Naive thymus-derived CD4-positive, alpha-beta T cell (primary cell): ENCODE measurements at regions not wholly inside any gene's neighbourhood (a gene's known extent, or its start where the extent isn't known, plus 50 kb on each side); places are given as distances from the start of the nearest gene placed in this dataset.

ENCODE experiments used
- ATAC-seq: fragments of 150-1000 bp; cut with Tn5 transposase; 2 replicates; pipeline ENCODE4 v1.10.0; 2021; ENCODE audit warnings: mild to moderate bottlenecking, moderate library complexity
- CTCF ChIA-PET: fragments of 350-600 bp; sonication (Branson Sonifier 250); formaldehyde crosslinking; loops from one replicate; lab custom pipeline; 2021; ENCODE audit warnings: antibody characterized with exemption; lab: Charles Lee
- POLR2A ChIA-PET: fragments of 350-600 bp; sonication (Branson Sonifier 250); formaldehyde crosslinking; loops from one replicate; lab custom pipeline; 2021; ENCODE audit warnings: antibody characterized with exemption, inconsistent platforms; lab: Charles Lee
- DNase-seq, 9 donors: peaks; one replicate each; pipeline versions ENCODE4 v3.0.0 to v3.0.0-alpha.2; 2020 to 2022; ENCODE audit warnings: mixed read lengths in 1 of 9
- H3K27ac ChIP-seq: one replicate; pipeline ENCODE4 v1.7.0; 2013; ENCODE audit warnings: mild to moderate bottlenecking, low read depth, low read length, moderate library complexity
- H3K27me3 ChIP-seq, 2 donors: one replicate each; pipeline ENCODE4 v1.7.0; 2013; ENCODE audit warnings: low read length in 2 of 2, mild to moderate bottlenecking in 2 of 2, moderate library complexity in 2 of 2; ENCODE audit not compliant: control insufficient read depth in 2 of 2, insufficient read depth in 2 of 2
- H3K36me3 ChIP-seq, 3 experiments: 1 replicate in 2 of 3; 2 replicates in 1 of 3; pipeline ENCODE4 v1.7.0; 2013; ENCODE audit warnings: low read length in 3 of 3, mild to moderate bottlenecking in 3 of 3, moderate library complexity in 1 of 3; ENCODE audit not compliant: insufficient read depth in 3 of 3, control insufficient read depth in 2 of 3
- H3K4me1 ChIP-seq, 2 donors: one replicate each; pipeline ENCODE4 v1.7.0; 2013; ENCODE audit warnings: low read length in 2 of 2, mild to moderate bottlenecking in 2 of 2, moderate library complexity in 1 of 2; ENCODE audit not compliant: control insufficient read depth in 2 of 2, insufficient read depth in 2 of 2
- H3K4me3 ChIP-seq: 2 replicates; pipeline ENCODE4 v1.7.0; 2013; ENCODE audit warnings: mild to moderate bottlenecking, low read length
- H3K9me3 ChIP-seq, 3 experiments: 1 replicate in 2 of 3; 2 replicates in 1 of 3; pipeline ENCODE4 v1.7.0; 2013; ENCODE audit warnings: low read length in 3 of 3; ENCODE audit not compliant: control insufficient read depth in 2 of 3
- H3K27ac Mint-ChIP-seq, 9 donors: one replicate each; pipeline ENCODE4 v1.8.0; 2020 to 2022; ENCODE audit warnings: mixed read lengths in 9 of 9, mild to moderate bottlenecking in 8 of 9, moderate library complexity in 5 of 9, inconsistent platforms in 2 of 9
- H3K27me3 Mint-ChIP-seq, 5 donors: one replicate each; pipeline ENCODE4 v1.8.0; 2021 to 2022; ENCODE audit warnings: mixed read lengths in 5 of 5, mild to moderate bottlenecking in 1 of 5
- H3K36me3 Mint-ChIP-seq, 5 donors: one replicate each; pipeline ENCODE4 v1.8.0; 2020 to 2022; ENCODE audit warnings: mixed read lengths in 5 of 5, mild to moderate bottlenecking in 3 of 5, inconsistent platforms in 1 of 5
- H3K4me1 Mint-ChIP-seq, 7 donors: one replicate each; pipeline ENCODE4 v1.8.0; 2020 to 2022; ENCODE audit warnings: mixed read lengths in 7 of 7, mild to moderate bottlenecking in 3 of 7, inconsistent platforms in 1 of 7
- H3K4me3 Mint-ChIP-seq, 10 donors: one replicate each; pipeline ENCODE4 v1.8.0; 2020 to 2022; ENCODE audit warnings: mild to moderate bottlenecking in 10 of 10, mixed read lengths in 10 of 10, moderate library complexity in 6 of 10, inconsistent platforms in 2 of 10
- H3K9me3 Mint-ChIP-seq, 11 donors: one replicate each; pipeline ENCODE4 v1.8.0; 2020 to 2022; ENCODE audit warnings: mixed read lengths in 11 of 11, mild to moderate bottlenecking in 4 of 11, inconsistent platforms in 1 of 11, moderate library complexity in 1 of 11
- intact Hi-C, 2 donors: fragments of 100-400 bp; cut with micrococcal nuclease; formaldehyde crosslinking; loops; one replicate each; pipeline ENCODE4 v1.15.1; 2023

GRCh38 chr6:168223150-168223549 is 96.4 kb downstream of the DACT2 start:
- peaks cover 0 to 31% (median 6%) of the 10 kb centered on the region in 5 donors for H3K27me3 Mint-ChIP-seq
- intact Hi-C loops: no loop called here
- Histone ChIP-seq H3K9me3 (no peaks in the 10 kb centered on the region), H3K4me3 (no peak overlapping the region), H3K27ac (no peak overlapping the region), H3K36me3 (no peaks in the 10 kb centered on the region), H3K4me1 (no peaks in the 10 kb centered on the region), H3K27me3 (no peaks in the 10 kb centered on the region)
- ChIA-PET CTCF (no interaction called here), POLR2A (no interaction called here)
- H3K27ac Mint-ChIP-seq: no peak overlapping the region
- H3K9me3 Mint-ChIP-seq: no peaks in the 10 kb centered on the region
- H3K4me3 Mint-ChIP-seq: no peak overlapping the region
- H3K4me1 Mint-ChIP-seq: peaks cover 0 to 7% (median 0%) of the 10 kb centered on the region in 7 donors
- no peak for DNase-seq
- ATAC-seq: no peak
- H3K36me3 Mint-ChIP-seq: no peaks in the 10 kb centered on the region

GRCh38 chr6:168222115-168223043 is 97.2 kb downstream of the DACT2 start:
- Mint-ChIP-seq H3K27me3 (peaks cover 0 to 36% (median 11%) of the 10 kb centered on the region in 5 donors), H3K4me3 (no peak overlapping the region)

GRCh38 chr6:168221497-168222079 is 98.0 kb downstream of the DACT2 start:
- Histone ChIP-seq H3K36me3 (no peaks in the 10 kb centered on the region), H3K4me1 (no peaks in the 10 kb centered on the region), H3K27me3 (no peaks in the 10 kb centered on the region), H3K27ac (no peak overlapping the region), H3K4me3 (no peak overlapping the region), H3K9me3 (no peaks in the 10 kb centered on the region)
- ATAC-seq: no peak
- Mint-ChIP-seq H3K4me1 (peaks cover 0 to 7% (median 0%) of the 10 kb centered on the region in 7 donors), H3K4me3 (no peak overlapping the region), H3K36me3 (no peaks in the 10 kb centered on the region), H3K27me3 (peaks cover 0 to 40% (median 7%) of the 10 kb centered on the region in 5 donors), H3K27ac (no peak overlapping the region), H3K9me3 (no peaks in the 10 kb centered on the region)
- DNase-seq: no peak
- POLR2A ChIA-PET: no interaction called here
- CTCF ChIA-PET: no interaction called here
- intact Hi-C loops: no loop called here

More at GRCh38 chr6:168222115-168223043, 97.2 kb downstream of the DACT2 start:
- DNase-seq (no peak), ATAC-seq (no peak)
- H3K36me3 ChIP-seq: no peaks in the 10 kb centered on the region
- CTCF ChIA-PET: no interaction called here
- H3K27me3 ChIP-seq: no peaks in the 10 kb centered on the region
- peaks cover 0 to 7% (median 0%) of the 10 kb centered on the region in 7 donors for H3K4me1 Mint-ChIP-seq
- intact Hi-C loops: no loop called here
- H3K4me3 ChIP-seq: no peak overlapping the region
- H3K27ac Mint-ChIP-seq: no peak overlapping the region
- H3K36me3 Mint-ChIP-seq: no peaks in the 10 kb centered on the region
- H3K9me3 ChIP-seq: no peaks in the 10 kb centered on the region
- no peak overlapping the region for H3K27ac ChIP-seq
- H3K9me3 Mint-ChIP-seq: no peaks in the 10 kb centered on the region
- POLR2A ChIA-PET: no interaction called here
- no peaks in the 10 kb centered on the region for H3K4me1 ChIP-seq

- Mint-ChIP-seq H3K27me3 (peaks cover 0 to 35% (median 11%) of the 10 kb centered on the region in 5 donors), H3K4me3 (no peak overlapping the region), H3K36me3 (no peaks in the 10 kb centered on the region), H3K27ac (no peak overlapping the region), H3K4me1 (peaks cover 0 to 7% (median 0%) of the 10 kb centered on the region in 7 donors), H3K9me3 (peaks cover 0 to 3% (median 0%) of the 10 kb centered on the region in 11 donors)
- POLR2A ChIA-PET: no interaction called here
- DNase-seq (no peak), ATAC-seq (no peak)
- Histone ChIP-seq H3K9me3 (no peaks in the 10 kb centered on the region), H3K4me3 (no peak overlapping the region), H3K4me1 (no peaks in the 10 kb centered on the region), H3K27ac (no peak overlapping the region), H3K27me3 (no peaks in the 10 kb centered on the region), H3K36me3 (no peaks in the 10 kb centered on the region)
- CTCF ChIA-PET: no interaction called here
- intact Hi-C loops: no loop called here
Observed at GRCh38 chr6:168221000-168221399, 98.6 kb downstream of the DACT2 start.

GRCh38 chr6:168219804-168220203 is 99.8 kb downstream of the DACT2 start:
- ChIA-PET CTCF (no interaction called here), POLR2A (no interaction called here)
- Histone ChIP-seq H3K4me1 (no peaks in the 10 kb centered on the region), H3K36me3 (no peaks in the 10 kb centered on the region), H3K27ac (no peak overlapping the region), H3K27me3 (no peaks in the 10 kb centered on the region), H3K4me3 (no peak overlapping the region), H3K9me3 (no peaks in the 10 kb centered on the region)
- Mint-ChIP-seq H3K27me3 (peaks cover 0 to 29% (median 10%) of the 10 kb centered on the region in 5 donors), H3K4me1 (peaks cover 0 to 7% (median 0%) of the 10 kb centered on the region in 7 donors), H3K36me3 (no peaks in the 10 kb centered on the region), H3K4me3 (no peak overlapping the region), H3K9me3 (peaks cover 0 to 3% (median 0%) of the 10 kb centered on the region in 11 donors), H3K27ac (no peak overlapping the region)
- intact Hi-C loops: no loop called here
- ATAC-seq: no peak
- DNase-seq: no peak

- H3K27me3 Mint-ChIP-seq: peaks cover 0 to 29% (median 10%) of the 10 kb centered on the region in 5 donors
- H3K27me3 ChIP-seq: no peaks in the 10 kb centered on the region
- DNase-seq (no peak), ATAC-seq (no peak)
- peaks cover 0 to 3% (median 0%) of the 10 kb centered on the region in 11 donors for H3K9me3 Mint-ChIP-seq
- H3K36me3 ChIP-seq: no peaks in the 10 kb centered on the region
- H3K4me3 ChIP-seq: no peak overlapping the region
- intact Hi-C loops: no loop called here
- no peaks in the 10 kb centered on the region for H3K9me3 ChIP-seq
- no peak overlapping the region for H3K27ac Mint-ChIP-seq
- POLR2A ChIA-PET: no interaction called here
- no peaks in the 10 kb centered on the region for H3K4me1 ChIP-seq
- no peaks in the 10 kb centered on the region for H3K36me3 Mint-ChIP-seq
- peaks cover 0 to 7% (median 0%) of the 10 kb centered on the region in 7 donors for H3K4me1 Mint-ChIP-seq
- H3K27ac ChIP-seq: no peak overlapping the region
- CTCF ChIA-PET: no interaction called here
- H3K4me3 Mint-ChIP-seq: no peak overlapping the region
Observed at GRCh38 chr6:168218785-168219566, 100.6 kb downstream of the DACT2 start.
